ENCODE measurements at regions not wholly inside any gene's neighbourhood (a gene's known extent, or its start where the extent isn't known, plus 50 kb on each side); places are given as distances from the start of the nearest gene placed in this dataset.
A peak's percentile ranks its signal among the peaks of the same experiment; 100 is the strongest.
"Not testable (repeated sequence)": the region's sequence is repeated elsewhere in the genome, so short reads cannot be mapped to it uniquely, and the experiment has no call there.

DNA sequence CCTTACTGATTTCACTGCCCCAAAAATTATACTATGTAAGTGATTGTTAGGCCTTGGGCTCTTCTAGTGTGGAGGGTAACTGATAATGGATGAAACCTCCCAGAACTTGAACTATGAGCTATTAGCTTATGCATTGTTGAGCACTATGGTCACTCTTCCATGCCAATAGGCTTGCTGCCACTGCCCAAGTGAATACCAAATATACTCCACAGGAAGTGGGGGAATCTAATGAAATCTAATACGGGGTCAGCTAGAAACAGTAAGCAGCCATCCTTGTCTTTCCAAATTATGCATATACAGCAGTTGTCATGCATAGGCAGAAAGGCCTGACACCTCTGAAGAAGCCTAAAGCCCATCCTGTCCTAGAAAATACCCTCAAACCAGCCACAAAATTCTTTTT lies 198.7 kb upstream of the PTBP2 start:
- no peak for DNase-seq

DNA sequence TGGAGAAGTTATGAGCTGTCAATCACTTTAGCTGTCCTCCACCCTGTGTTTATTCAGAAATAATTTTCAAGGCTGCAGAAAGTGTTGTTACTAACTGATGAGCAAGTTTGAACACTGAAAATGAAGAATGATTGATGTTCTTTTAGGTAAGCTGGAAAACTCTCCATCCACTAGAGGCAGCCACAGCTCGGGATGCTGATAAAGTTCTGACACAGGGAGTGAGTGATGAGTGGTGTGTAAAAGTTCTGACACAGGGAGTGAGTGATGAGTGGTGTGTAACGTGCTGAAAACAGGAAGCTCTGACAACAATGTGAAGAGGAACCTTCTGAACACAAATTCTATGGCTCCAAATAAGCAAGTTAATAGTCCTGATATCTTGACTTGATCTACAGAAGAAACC lies 197.5 kb upstream of the PTBP2 start:
- peak; percentile 5 for DNase-seq

DNA sequence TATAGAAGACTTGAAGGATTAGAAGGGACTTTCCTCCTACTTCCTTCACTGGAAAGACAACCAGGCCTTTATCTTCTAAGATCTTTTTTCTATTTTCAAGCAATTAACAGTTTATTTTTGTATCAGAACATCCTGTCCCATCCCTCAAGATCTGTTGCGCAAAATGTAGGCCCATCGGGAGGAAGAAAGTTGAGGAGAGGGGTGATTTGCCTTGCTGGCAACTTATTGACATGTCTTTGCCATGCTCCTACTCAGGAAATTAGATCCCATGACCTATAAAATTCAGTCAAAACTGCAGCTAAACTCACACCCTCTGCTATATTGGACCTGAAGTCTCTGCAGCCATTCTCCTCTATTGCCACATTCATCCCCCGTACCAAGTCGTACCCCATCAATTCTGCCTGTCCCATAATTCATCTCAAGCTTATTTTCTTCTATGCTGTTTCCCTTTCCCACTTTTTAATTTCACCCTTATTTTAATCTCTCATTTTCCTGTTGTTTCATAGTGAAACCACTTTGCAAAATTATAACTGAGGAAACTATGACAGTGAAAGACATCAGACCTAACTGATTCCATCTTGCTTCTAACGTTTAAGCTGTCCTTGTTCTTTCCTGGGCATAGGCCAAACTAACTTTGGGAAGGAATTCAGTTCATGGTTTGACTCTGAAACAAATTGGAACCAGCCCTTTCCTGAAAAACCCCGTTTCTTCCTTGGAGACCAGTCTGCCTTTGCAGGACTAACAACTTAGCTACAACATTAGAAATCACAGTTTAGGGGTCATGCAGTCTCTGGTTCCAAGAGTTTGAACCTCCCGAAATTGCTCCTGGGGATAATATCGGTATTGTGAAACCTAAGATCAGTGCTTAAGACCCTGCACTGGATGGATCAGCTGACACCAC lies 195.7 kb upstream of the PTBP2 start:
- no peak for DNase-seq

DNA sequence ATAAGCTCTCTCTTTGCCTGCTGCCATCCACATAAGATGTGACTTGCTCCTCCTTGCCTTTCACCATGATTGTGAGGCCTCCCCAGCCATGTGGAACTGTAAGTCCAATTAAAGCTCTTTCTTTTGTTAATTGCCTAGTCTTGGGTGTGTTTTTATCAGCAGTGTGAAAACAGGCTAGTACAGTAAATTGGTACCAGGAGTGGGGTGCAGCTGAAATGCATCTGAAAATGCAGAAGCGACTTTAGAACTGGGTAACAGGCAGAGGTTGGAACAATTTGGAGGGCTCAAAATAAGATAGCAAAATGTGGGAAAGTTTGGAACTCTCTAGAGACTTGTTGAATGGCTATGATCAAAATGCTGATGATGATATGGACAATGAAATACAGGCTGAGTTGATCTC lies 192.9 kb upstream of the PTBP2 start:
- DNase-seq: not testable (repeated sequence)

DNA sequence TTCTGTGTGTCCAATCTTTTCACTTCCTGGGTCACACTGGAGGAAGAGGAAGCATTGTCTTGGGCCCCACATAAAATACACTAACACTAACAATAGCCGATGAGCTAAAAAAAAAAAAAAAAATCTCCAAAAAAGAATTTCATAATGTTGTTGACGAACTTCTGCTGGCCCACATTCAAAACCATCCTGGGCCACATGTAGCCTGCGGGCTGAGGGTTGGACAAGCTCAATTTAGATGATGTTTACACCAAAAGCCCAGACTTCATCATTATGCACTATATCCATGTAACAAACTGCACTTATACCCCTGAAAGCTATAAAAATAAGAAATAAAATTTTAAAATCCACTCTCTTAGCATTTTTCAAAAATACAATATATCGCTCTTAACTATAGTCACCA lies 187.8 kb upstream of the PTBP2 start:
- no peak for DNase-seq

DNA sequence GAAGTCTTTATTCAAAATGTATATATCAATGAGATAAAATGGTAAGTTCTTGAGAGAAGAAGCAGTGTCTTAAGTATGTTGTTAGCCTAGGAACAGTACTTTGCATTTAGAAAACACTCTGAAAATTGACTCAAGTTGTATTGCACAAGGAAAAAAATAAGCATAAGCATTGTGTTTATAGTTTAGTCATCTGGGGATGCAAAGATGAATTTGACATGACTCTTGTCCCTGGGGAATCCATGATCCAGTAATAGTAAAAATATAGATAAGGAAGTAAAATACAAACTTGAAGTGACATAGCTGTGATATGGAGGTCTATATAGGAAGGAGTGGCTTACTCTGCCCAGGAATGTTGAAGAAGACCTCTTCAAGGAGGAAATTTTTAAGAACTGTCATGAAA lies 185.0 kb upstream of the PTBP2 start:
- DNase-seq: no peak

DNA sequence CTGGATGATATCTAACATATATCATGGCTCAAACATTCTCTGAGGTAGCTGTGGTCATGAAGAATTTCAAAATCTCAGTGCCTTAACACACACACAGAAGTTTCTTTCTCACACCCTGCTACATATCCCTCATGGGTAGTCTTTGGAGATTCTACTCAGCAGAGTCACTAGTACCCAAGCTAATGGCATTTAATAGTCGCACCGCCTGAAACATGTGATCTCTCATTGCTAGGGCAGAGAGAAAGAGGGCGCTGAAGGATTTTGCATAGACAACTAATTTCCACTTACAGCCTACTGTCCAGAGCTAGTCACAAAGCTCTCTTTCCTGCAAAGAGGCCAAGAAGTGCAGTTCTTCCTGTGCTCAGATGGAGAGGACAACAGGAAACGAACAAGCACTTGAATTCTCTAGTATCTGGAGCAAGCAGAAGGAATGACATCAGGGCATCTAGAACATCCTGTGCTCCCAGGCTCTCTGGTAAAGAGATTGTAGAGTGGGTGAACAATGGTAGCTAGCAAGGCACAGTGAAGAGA lies 183.4 kb upstream of the PTBP2 start:
- DNase-seq: peak; percentile 79

DNA sequence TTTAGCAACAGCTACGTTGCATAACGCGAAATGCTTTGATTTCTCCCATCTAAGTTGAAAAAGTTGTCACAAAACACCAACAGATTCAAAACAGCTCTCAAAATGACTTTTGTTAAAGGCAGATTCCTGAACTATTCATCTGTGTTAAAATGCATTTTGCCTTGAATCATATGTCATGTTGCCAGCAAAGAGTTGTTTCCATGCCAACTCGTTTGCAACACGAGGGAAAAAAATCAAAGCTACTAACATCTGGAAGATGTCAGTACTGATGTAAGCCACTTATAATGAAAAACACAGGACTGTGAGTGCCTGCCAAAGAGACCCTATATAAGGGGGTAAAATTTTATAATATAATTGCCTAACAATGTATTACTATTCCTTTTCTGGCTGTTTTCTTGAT lies 182.7 kb upstream of the PTBP2 start:
- DNase-seq: no peak

DNA sequence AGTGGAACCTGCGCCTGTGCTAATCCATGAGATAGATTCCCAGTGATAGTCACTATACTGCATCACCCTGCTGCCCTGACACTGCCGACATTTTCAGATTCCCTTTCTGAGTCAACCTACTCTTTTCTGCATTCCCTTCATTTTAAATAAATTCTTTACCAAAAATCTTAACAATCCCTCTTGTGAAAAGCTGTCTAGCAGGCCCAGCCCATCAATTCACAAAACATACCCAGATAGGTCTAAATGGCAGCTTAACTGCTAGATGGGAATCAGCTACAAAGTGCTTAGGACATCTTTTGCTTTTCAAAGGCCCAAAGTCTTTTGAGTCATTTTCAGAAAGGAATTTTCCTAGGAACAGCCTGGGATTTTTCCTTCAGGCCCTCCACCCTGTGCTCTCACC lies 180.1 kb upstream of the PTBP2 start:
- DNase-seq: no peak

DNA sequence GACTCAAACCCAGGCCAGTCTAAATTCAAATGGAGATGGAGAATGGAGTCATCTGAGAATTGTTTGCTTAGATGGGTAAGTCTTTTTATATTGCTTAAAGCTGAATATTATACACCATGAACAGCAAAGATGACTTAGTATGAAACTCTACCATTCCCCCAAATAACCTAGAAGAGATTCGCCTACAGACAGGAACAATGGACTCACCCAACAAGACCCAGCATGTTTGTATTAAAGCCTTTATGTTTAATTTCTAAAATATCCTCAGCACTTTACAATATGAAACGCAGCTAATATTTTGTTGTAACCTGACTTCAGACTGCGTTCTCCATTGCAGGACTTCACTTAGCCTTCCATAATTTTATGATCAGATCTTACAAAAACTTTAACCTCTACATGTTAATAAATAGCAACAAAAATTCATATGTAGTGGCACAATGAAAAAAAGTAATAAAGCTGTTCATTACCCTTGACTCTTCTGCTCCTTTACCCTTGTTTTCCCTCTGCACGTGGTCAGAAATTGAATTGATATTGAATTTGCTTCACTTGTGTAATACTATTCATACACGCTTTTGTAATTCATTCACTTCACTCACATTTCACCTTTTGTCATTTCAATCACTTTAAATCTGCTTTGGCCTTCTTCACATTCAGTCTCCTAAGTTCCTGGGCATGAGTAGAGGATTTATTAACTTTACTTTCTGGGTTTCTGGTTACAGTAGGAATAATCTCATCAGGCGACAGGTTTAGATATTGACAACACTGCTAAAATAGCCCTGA lies 177.3 kb upstream of the PTBP2 start:
- no peak for DNase-seq

DNA sequence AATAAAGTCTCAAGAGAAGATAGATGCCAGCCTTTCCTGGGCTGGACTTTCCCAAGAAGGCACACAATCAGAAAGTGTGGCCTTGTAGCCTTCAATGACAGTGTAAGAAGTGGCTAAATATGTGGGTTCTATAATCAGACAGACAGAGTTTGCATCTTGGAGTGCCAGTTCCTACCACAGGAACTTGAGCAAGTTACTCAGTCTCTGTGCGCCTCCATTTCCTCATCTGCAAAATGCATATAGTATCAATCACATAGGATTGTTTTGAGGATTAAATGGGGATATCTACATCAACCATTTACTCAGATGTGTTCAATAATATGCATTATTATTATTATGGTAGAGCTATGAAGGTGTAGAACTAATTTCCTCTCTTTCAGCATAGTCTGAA lies 176.8 kb upstream of the PTBP2 start:
- no peak for DNase-seq

DNA sequence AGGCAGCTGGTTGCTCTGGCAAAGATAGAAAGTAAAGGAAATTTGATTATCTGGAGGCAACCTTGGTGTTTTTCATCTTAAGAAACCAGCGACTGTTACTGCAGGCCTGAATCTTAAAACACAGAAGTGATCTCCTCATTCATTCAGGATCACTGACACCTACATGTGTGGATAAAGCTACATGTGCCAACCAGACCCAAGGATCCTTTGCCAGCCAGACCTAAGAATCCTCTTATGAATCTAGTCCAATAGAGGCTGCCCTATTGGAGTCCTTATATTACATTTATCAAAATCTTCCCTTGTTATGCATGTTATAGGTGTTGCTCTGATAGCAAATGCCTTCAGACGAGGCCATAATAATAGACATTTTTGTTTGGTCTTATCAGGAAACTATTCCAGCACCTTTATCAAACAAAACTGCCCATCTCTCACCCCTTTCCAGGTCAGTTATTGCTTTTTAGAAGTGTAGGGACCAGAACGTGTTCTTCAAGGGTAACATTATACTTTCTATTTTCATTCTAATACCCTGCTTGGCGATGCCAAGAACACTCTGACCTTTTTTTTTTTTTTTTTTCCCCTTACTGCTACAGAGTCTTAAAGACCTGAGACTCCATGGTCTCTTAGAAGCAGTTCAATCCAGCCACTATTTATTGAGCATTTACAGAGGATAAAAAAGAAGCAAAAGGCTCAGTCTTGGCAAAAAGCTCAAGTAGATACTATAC lies 175.5 kb upstream of the PTBP2 start:
- DNase-seq: no peak

DNA sequence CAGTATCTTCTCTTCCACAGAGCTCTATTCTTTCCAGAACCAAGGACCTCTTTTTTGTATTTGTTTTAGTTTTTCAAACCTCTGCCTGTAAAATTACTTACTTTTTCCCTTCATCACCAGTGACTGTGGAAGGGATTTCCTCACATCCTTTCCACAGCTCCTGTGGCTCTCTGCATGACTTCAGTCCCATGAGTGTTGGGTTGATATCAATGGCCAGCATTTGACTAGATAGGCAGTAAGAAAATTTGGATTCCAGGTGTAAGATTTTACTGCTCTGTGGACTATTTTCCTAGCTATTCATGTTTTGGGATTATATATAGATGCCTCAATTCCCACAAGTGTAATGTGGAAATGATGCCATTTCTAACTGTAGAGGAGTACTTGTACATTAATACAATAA lies 171.5 kb upstream of the PTBP2 start:
- DNase-seq: no peak

DNA sequence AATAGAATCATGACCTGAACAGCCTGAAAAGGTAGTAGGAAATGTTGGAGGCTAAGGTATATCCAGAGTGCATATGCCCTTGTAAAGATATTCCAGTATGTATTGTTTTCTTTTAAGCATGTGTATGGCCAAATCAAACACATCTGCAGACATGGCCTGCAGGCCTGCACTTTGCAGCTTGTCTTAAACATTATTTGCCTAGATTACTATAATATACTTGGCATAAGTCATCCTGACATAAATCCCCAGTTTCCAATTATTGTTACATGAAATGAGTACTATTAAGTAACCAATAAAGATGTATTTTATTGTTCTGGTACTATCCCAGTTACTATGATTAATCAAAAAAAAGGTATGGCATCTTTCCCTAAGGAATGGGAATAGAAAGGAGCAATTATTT lies 169.1 kb upstream of the PTBP2 start:
- DNase-seq: no peak

DNA sequence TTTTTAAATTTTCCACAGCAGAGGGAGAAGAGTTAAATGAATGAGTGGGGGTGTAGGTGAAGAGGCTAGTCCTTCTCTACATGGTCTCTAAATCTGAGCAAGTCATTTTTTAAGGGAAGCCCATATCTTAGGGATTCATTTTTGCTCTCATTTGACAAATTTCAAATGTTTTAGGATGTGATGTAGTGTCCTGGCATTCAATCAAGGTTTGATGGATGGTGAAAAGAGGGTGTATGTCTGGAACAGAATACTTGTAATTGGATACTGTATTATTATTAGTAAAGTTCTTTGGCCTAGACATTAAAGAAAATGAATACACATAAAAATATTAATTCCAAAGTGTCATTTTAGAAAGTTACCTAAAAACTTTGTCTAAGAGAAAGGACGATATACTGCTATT lies 167.8 kb upstream of the PTBP2 start:
- no peak for DNase-seq

DNA sequence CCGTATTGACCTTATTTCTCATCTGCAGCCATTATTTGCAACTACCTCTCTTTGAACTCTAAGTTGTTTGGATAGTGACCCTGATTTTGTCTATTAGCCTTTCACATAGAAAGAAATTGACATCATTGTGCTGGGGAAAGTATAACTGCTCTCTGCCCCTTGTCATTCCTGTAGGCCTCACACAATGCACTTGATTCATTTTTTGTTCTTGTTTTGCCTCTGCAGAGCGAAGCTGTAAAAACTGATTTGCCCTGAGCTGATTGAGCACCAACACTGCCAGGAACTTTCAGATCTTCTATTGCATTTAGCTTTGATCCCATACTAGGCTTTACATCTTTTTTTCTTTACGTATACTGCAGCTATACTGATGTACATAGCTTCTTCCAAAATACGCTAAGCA lies 167.2 kb upstream of the PTBP2 start:
- DNase-seq: no peak

DNA sequence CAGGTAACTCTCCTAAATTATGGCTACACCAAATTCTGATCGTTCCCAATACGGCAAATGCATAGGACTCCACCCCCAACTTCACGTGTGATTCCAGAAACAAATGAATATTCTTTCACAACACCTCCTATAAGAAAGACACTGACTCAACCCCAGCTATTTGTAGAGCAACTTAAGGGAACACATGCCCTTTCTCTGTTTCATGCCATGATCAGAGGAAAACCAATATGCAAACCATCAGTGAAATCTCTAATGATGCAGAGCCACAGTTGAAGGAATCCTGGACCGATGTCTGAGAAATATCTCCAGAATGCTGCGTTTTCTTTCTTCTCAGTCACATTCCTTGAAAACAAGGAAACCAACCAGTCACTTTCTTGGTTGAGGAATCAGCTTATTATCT lies 164.2 kb upstream of the PTBP2 start:
- no peak for DNase-seq

DNA sequence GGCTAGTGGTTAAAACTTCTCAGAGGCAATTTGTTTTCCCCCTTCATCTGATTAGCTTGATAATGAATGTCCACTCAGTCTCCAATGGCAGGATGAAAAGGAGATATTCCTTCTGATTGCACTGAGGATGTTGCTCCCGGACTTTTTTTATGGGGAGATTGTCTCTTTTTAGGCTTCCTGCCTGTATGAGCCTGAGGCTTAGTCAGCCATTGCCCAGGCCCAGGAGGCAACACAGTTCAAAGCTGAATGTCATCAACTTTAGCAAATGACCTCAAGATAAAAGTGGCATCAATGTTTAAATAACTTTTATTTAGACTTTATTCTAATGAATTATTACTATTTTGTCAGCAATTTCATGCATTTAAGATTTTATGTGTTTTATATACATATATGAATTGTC lies 162.9 kb upstream of the PTBP2 start:
- DNase-seq: no peak

DNA sequence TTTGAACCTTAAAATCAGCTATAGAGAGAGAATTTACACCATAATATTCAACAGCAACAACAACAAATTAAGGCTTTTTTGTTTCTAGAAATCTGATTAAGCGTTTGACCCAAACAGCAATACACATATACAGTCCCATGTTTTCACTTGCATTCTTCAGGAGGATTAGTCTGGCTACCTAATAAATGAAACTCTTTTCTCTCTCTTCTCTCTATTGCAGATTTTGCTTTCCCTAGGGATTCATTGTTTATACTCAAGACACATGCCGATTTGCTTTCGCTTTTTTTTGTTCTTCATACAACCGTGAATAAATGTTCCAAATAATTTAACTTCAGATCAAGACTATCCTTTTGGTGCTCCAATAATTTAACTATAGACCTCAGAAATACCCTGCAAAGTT lies 162.4 kb upstream of the PTBP2 start:
- no peak for DNase-seq

DNA sequence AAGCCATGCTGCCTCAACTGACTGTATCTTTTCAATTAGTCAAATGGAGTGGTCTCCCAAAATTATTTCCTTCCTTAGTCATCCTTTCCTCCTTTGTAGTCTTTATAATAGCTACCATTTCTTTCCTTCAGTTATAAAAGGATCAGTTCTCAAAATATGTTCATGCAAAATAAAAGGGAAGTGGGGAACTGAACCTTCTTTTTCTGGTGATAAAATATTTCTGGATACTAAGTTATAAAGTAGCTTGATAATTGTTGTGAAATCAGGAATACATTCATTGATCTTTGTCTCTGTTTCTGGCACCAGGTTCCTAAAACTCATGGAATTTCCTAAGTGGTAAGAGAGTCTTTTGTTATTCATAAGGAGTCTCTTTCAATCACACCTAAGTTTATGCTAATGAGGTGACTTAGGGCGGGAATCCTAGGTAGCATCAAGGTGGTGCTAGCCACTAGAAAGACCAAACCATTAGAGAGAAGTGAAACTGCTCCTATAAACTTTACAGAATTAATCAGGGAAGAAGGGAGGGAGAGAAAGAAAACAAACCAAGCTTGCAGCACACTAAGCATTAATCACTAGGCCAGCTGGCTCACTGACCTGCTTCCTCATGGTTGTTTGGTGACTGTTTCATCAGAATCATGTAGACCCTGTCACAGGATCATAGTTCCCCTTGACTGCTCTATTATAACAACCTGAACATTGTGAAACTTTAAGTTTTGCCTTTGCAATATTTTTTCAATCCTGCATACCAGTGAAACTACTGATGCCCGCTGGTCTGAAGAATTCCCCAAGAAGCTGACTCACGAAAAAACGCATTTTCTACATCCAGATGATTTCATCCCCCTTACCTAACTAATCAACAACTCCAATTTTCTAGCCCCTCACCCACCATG lies 161.6 kb upstream of the PTBP2 start:
- no peak for DNase-seq

DNA sequence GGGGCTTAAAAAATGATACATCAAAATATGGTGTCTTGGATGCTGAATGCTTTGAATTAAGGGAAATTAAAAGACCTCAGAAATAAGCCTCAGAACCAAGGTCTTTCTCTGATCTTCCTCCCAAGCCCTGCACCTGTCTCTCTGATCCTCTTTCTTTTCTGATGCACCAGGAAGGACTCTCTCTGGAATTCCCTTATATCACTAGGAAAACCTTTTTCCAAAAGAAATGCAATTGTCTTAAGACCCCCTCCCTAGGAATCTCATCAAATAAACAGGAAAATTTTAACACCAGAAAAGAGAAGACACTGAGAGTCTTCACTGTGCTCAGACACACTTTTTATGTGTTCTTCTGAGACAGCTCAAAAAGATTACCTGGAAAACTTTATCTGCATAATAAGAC lies 159.5 kb upstream of the PTBP2 start:
- no peak for DNase-seq

DNA sequence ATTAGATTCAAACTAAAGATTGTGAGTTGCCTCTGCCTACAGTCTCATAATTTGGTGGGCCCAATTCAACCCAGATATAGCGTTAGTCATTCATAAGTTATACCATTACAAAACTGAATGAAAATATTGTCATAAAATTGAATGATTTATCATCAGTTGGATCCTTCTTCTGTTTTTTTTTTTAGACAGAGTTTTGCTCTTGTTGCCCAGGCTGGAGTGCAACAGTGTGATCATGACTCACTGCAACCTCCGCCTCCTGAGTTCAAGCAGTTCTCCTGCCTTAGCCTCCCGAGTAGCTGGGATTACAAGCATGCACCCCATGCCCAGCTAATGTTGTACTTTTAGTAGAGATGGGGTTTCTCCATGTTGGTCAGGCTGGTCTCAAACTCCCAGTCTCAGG lies 157.2 kb upstream of the PTBP2 start:
- not testable (repeated sequence) for DNase-seq

Measured in NCI-H510A treated with DMSO at 0.1 percent for 48 hours (cell line).